ENCODE measurements at regions not wholly inside any gene's neighbourhood (a gene's known extent, or its start where the extent isn't known, plus 50 kb on each side); places are given as distances from the start of the nearest gene placed in this dataset.

- no peak for TF ChIP-seq SIN3A (IDR thresholded peaks at IDR 0.05; ENCODE audit: low read depth)
- no peak for TF ChIP-seq FOSL1 (IDR thresholded peaks at IDR 0.05; ENCODE audit: low read depth)
- TF ChIP-seq POLR2AphosphoS5 (IDR thresholded peaks at IDR 0.05; ENCODE audit: low read depth, low read length): no peak
- TF ChIP-seq, protein P1, sequence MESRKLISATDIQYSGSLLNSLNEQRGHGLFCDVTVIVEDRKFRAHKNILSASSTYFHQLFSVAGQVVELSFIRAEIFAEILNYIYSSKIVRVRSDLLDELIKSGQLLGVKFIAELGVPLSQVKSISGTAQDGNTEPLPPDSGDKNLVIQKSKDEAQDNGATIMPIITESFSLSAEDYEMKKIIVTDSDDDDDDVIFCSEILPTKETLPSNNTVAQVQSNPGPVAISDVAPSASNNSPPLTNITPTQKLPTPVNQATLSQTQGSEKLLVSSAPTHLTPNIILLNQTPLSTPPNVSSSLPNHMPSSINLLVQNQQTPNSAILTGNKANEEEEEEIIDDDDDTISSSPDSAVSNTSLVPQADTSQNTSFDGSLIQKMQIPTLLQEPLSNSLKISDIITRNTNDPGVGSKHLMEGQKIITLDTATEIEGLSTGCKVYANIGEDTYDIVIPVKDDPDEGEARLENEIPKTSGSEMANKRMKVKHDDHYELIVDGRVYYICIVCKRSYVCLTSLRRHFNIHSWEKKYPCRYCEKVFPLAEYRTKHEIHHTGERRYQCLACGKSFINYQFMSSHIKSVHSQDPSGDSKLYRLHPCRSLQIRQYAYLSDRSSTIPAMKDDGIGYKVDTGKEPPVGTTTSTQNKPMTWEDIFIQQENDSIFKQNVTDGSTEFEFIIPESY (IDR thresholded peaks at IDR 0.05; ENCODE audit: extremely low read depth, insufficient replicate concordance, low read length): no peak
- no peak for TF ChIP-seq CTCF (IDR thresholded peaks at IDR 0.05 in 2 of 3, conservative IDR thresholded peaks at IDR 0.05 in 1 of 3; ENCODE audit: borderline replicate concordance in 1 of 3, insufficient read depth in 1 of 3, low read depth in 2 of 3, low read length in 2 of 3)
- no peak for TF ChIP-seq MAX (IDR thresholded peaks at IDR 0.05)
- TF ChIP-seq POLR2A (IDR thresholded peaks at IDR 0.05; ENCODE audit: borderline replicate concordance, extremely low read depth, insufficient read depth, insufficient read length): no peak
- TF ChIP-seq EZH2 (IDR thresholded peaks at IDR 0.05): no peak
- TF ChIP-seq ZNF274 (IDR thresholded peaks at IDR 0.05; ENCODE audit: low read depth, low read length): no peak
- no peak for TF ChIP-seq YY1 (IDR thresholded peaks at IDR 0.05; ENCODE audit: extremely low read depth, insufficient replicate concordance, low read depth, low read length)
These were observed 93.2 kb upstream of the ZNF438 start for GRCh38 chr10:31124852-31125251.
